ENCODE measurements at regions not wholly inside any gene's neighbourhood (a gene's known extent, or its start where the extent isn't known, plus 50 kb on each side); places are given as distances from the start of the nearest gene placed in this dataset.

- DNase-seq = no peak
Measured at GRCh38 chr2:134150760-134151159, 103.1 kb upstream of the MGAT5 start.

DNA sequence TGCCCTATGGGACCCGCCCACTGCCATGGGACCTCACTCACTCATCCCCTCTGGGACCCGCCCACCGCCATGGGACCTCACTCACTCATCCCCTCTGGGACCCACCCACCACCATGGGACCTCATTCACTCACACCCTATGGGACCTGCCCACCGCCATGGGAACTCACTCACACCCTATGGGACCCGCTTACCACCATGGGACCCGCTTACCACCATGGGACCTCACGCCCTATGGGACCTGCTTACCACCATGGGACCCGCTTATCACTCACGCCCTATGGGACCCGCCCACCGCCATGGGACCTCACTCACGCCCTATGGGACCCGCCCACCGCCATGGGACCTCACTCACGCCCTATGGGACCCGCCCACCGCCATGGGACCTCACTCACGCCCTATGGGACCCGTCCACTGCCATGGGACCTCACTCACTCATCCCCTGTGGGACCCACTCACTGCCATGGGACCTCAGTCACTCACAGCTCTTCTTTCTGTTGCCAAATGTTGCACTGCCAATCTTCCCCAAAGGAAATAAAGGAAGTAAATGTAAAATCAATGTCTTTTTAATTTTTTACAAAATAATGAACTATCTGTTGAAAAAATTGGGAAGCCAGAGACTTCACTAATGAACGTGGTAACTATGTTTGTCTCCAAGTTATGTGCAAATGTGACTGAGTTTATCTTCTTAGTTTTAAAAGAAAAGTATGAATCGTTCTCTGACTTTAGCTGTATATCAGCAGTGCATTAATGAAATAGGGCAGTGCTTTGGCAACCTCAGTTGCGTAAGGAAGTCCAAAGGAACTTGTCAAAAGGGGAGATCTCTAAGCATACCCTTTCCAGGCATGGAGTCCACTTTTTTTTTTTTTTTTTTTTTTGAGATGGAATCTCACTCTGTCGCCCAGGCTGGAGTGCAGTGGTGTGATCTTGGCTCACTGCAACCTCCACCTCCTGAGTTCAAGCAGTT, 101.5 kb upstream of the MGAT5 start:
- DNase-seq = no peak

- no peak for DNase-seq
Measured at GRCh38 chr2:134153294-134153880, 100.5 kb upstream of the MGAT5 start.

DNA sequence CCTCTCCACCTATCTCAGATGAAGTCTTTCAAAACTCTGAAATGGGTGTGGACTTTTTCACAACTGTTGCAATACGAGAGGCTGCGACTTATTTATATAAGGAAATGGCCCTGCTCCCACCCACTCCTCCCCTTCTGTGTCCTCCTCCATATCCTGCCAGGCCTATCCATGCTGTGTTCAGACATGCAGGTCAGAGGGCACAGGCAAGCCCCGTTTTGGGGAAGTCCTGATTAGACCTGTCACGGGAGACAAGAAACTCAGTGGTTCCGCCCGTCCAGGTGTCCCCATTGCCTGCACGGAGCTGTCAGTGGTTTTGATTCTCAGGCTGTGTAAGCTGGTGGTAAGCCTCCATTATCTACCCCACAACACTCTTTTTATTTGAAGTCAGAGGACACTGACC, 99.6 kb upstream of the MGAT5 start:
- no peak for DNase-seq

GRCh38 chr2:134155134-134155533, 98.7 kb upstream of the MGAT5 start:
- DNase-seq = no peak

DNA sequence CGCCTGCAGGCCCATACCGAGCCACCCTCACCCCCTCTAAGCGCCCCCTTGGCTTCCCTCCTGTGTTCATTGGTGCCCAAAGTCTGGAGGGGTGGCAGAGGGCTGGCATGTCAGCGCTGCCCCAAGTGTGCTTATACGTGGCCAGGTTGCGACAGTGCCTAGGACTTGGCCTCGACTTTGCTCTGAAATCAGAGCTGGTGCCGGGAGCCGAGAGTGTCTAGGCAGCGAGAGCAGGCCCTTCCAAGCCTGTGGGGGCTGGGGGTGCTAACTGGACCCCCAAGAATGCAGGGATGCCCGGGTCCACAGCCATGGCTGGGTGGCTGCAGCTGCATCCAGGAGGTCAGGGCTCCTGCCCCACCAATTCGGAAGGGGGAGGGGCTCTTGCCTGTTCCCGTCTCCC, 95.6 kb upstream of the MGAT5 start:
- no peak for DNase-seq

GRCh38 chr2:134161170-134161547, 92.7 kb upstream of the MGAT5 start:
- no peak for DNase-seq

GRCh38 chr2:134163336-134163735, 90.5 kb upstream of the MGAT5 start:
- DNase-seq = no peak

GRCh38 chr2:134164306-134164705, 89.6 kb upstream of the MGAT5 start:
- DNase-seq = no peak

DNA sequence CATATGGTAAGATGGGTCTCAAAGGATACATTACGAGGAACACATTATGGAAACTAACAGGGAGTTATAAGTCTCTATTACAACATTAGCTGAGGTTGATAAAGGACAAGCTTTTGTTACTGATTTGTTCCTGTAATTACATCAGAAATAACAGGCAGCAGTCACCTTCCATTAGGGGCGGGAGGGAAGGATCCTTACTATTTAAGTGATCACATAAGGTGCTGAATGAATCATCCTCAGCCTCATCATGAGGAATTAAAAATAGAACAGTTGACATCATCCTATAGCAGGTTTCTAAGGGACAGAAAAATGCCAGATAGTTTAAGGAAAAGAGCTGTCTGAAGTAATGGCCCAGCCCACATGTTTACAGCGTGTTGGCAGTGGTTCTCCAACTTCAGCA, 86.9 kb upstream of the MGAT5 start:
- DNase-seq = no peak

- DNase-seq = no peak
Measured at GRCh38 chr2:134169788-134170187, 84.1 kb upstream of the MGAT5 start.

DNA sequence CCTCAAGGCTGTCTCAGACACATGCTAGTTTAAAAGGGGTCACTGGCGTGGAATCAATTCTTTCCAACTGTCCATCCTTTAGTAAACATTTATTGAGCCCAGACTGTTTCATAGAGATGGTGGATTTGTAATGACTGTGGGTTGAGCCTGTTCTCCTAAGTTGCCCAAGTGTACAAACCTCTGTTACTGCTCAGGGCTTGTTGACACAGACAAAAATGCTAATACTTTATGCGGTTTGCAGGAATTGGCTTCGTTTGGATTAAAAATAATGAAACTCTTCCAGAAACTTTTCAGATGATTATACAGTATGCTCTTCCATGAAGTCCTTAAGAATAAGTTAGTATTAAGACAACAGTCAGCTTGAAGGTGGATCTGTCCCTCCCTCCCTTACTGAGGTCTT, 83.6 kb upstream of the MGAT5 start:
- no peak for DNase-seq

DNA sequence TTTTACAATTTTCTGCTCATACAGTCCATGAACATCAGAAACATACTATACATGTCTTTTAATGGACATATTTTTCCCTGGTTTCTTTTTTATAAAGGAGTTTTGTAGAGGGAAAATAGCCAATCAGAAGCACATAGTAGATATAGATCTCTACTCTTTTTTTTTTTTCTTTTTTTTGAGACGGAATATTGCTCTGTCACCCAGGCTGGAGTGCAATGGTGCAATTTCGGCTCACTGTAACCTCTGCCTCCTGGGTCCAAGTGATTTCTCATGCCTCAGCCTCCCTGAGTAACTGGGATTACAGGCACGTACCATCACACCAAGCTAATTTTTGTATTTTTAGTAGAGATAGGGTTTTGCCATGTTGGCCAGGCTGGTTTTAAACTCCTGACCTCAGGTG, 83.2 kb upstream of the MGAT5 start:
- no peak for DNase-seq

- no peak for DNase-seq
Measured at GRCh38 chr2:134173338-134174016, 80.4 kb upstream of the MGAT5 start.

GRCh38 chr2:134174711-134175110, 79.2 kb upstream of the MGAT5 start:
- DNase-seq = no peak

GRCh38 chr2:134175834-134176233, 78.0 kb upstream of the MGAT5 start:
- DNase-seq = no peak

GRCh38 chr2:134177351-134177931, 76.4 kb upstream of the MGAT5 start:
- DNase-seq = no peak

DNA sequence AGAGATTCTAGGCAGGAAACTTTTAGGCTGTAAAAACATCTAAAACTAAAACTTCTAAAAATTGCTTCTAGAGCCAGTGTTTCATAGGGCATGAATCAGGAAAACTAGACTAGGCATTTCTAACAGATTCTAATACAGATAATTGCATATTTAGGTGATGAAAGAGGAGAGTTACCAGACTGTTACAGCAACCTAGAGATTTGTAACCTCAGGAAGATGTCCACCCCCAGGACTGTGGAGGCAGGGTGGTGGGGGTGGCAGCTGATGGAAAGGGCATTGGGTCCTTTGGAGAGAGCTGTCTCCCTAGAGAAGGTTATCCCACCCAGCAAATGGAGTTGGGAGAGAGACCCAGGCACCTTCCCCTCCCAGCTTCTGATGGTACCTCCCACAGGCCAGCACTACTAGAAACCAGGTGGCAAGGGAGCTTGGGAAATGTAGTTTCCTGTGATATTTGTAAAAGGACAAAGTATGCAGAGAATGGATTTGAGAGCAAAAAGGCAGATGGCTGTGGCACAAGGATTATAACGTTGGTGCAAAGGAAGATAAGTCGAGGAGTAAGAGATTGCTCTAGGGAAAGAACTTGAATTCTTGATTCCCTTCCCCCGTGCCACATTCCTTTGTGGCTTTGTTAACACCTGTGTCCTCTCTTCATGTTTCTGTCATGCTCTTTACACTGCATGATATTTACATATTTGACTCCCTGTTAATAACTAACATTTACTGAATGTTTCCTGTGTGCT, 75.6 kb upstream of the MGAT5 start:
- no peak for DNase-seq

- DNase-seq = no peak
Measured at GRCh38 chr2:134181219-134181618, 72.7 kb upstream of the MGAT5 start.

- no peak for DNase-seq
Measured at GRCh38 chr2:134183679-134184078, 70.2 kb upstream of the MGAT5 start.

GRCh38 chr2:134185639-134186038, 68.2 kb upstream of the MGAT5 start:
- DNase-seq = no peak

DNA sequence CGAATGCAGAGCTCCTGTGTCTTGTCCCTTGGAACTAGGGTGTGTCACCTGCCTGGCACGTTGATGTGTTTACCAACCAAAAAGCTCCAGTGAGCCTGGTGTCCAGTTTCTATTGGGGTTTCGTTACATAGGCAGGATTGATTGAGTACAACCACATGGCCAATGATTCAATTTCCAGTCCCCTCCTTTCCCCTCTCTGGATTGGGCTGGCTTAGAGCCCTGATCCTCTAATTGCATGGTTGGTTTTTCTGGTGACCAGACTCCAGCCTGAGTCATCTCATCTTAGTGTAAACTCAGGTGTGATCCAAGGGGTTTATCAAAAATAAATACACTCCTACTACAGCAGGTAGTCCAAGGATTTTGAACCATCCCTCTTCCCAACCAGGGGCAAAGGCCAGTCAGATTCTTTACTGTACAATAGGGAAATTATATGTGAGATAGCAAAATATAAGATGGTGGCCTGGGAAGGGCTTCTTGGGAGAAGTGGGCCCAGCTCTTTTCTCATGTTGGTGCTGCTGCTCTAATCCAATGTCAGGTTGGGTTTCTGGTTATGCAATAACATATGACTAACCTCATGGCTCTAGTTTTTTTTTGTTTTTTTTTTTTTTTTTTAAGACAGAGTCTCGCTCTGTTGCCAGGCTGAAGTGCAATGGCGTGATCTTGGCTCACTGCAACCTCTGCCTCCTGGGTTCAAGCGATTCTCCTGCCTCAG, 64.7 kb upstream of the MGAT5 start:
- no peak for DNase-seq

Measured in NCI-H1048 (cell line).